ENCODE measurements at regions not wholly inside any gene's neighbourhood (a gene's known extent, or its start where the extent isn't known, plus 50 kb on each side); places are given as distances from the start of the nearest gene placed in this dataset.

DNA sequence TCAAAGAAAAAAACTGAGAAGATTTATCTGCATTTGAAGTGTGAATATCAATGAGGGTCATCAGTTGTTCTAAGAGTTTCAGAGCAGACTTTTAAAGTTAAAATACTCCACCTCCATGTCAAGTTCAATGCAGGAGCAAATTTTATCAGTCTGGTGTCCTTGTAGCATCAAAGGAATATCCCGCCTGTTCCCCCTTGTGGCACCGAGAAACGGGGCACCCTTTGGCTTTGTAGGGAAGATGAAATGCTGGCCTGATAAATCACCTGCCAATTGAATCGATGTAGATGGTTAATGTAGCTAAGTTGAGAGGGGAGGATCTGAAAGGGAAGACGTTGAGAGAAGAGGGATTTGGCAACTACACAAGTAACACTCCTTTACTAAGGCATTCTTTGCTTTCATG lies 714.5 kb downstream of the EFNA5 start:
- TF ChIP-seq TAF1 (IDR thresholded peaks at IDR 0.05; ENCODE audit: borderline replicate concordance, low read depth, low read length) (no peak), NFIC (IDR thresholded peaks at IDR 0.05; ENCODE audit: borderline replicate concordance) (no peak), YY1 (IDR thresholded peaks at IDR 0.05; ENCODE audit: low read depth) (no peak), ELF1 (IDR thresholded peaks at IDR 0.05) (no peak), TCF12 (IDR thresholded peaks at IDR 0.05) (no peak), GABPA (IDR thresholded peaks at IDR 0.05; ENCODE audit: low read depth) (no peak), RCOR1 (IDR thresholded peaks at IDR 0.05; ENCODE audit: low read length) (no peak), SIN3A (IDR thresholded peaks at IDR 0.05; ENCODE audit: borderline replicate concordance, low read depth, low read length) (no peak), NRF1 (IDR thresholded peaks at IDR 0.05; ENCODE audit: low read depth, low read length) (no peak)
- TF ChIP-seq, protein P1, sequence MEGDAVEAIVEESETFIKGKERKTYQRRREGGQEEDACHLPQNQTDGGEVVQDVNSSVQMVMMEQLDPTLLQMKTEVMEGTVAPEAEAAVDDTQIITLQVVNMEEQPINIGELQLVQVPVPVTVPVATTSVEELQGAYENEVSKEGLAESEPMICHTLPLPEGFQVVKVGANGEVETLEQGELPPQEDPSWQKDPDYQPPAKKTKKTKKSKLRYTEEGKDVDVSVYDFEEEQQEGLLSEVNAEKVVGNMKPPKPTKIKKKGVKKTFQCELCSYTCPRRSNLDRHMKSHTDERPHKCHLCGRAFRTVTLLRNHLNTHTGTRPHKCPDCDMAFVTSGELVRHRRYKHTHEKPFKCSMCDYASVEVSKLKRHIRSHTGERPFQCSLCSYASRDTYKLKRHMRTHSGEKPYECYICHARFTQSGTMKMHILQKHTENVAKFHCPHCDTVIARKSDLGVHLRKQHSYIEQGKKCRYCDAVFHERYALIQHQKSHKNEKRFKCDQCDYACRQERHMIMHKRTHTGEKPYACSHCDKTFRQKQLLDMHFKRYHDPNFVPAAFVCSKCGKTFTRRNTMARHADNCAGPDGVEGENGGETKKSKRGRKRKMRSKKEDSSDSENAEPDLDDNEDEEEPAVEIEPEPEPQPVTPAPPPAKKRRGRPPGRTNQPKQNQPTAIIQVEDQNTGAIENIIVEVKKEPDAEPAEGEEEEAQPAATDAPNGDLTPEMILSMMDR (IDR thresholded peaks at IDR 0.05): no peak
- TF ChIP-seq, protein P2, sequence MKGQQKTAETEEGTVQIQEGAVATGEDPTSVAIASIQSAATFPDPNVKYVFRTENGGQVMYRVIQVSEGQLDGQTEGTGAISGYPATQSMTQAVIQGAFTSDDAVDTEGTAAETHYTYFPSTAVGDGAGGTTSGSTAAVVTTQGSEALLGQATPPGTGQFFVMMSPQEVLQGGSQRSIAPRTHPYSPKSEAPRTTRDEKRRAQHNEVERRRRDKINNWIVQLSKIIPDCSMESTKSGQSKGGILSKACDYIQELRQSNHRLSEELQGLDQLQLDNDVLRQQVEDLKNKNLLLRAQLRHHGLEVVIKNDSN (IDR thresholded peaks at IDR 0.05; ENCODE audit: borderline replicate concordance, low read depth): no peak
